Endodermal cell (in vitro differentiated cells): ENCODE measurements at regions not wholly inside any gene's neighbourhood (a gene's known extent, or its start where the extent isn't known, plus 50 kb on each side); places are given as distances from the start of the nearest gene placed in this dataset.

Experiments
- DNase-seq: peaks from one replicate; pipeline ENCODE4 v3.0.0-alpha.2; 2017
- H3K27ac ChIP-seq: 2 replicates; pipeline ENCODE4 v1.5.1; 2013; ENCODE audit warnings: mild to moderate bottlenecking, low read depth, low read length, moderate library complexity
- H3K27me3 ChIP-seq: 2 replicates; pipeline ENCODE4 v1.6.1; 2013; ENCODE audit warnings: mild to moderate bottlenecking, low read length, moderate library complexity; ENCODE audit not compliant: insufficient read depth, control insufficient read depth, poor library complexity, severe bottlenecking
- H3K36me3 ChIP-seq: 2 replicates; pipeline ENCODE4 v1.7.0; 2013; ENCODE audit warnings: mild to moderate bottlenecking, low read length, moderate library complexity; ENCODE audit not compliant: control insufficient read depth, insufficient read depth
- H3K4me1 ChIP-seq: one replicate; pipeline ENCODE4 v1.7.0; 2013; ENCODE audit warnings: low read length; ENCODE audit not compliant: control insufficient read depth, insufficient read depth
- H3K4me3 ChIP-seq: 2 replicates; pipeline ENCODE4 v1.5.1; 2013; ENCODE audit warnings: mild to moderate bottlenecking, low read length, moderate library complexity
- H3K9ac ChIP-seq: 2 replicates; pipeline ENCODE4 v1.6.1; 2013; ENCODE audit warnings: mild to moderate bottlenecking, low read length, moderate library complexity; ENCODE audit not compliant: poor library complexity, severe bottlenecking; ENCODE audit errors: extremely low read depth
- H3K9me3 ChIP-seq: 2 replicates; pipeline ENCODE4 v1.6.1; 2013; ENCODE audit warnings: mild to moderate bottlenecking, low read length, moderate library complexity; ENCODE audit not compliant: control insufficient read depth
- H3K27ac Mint-ChIP-seq: 2 replicates; pipeline ENCODE4 v1.8.0; 2020; ENCODE audit warnings: mixed read lengths
- H3K27me3 Mint-ChIP-seq: 2 replicates; pipeline ENCODE4 v1.8.0; 2021; ENCODE audit warnings: mild to moderate bottlenecking, mixed read lengths; ENCODE audit not compliant: insufficient read depth
- H3K36me3 Mint-ChIP-seq: 2 replicates; pipeline ENCODE4 v1.8.0; 2020; ENCODE audit warnings: low read depth, mixed read lengths
- H3K4me1 Mint-ChIP-seq: 2 replicates; pipeline ENCODE4 v1.8.0; 2020; ENCODE audit warnings: mixed read lengths
- H3K4me3 Mint-ChIP-seq: 2 replicates; pipeline ENCODE4 v1.8.0; 2020; ENCODE audit warnings: mild to moderate bottlenecking, moderate library complexity, mixed read lengths
- H3K9me3 Mint-ChIP-seq: 2 replicates; pipeline ENCODE4 v1.8.0; 2020; ENCODE audit warnings: mild to moderate bottlenecking, mixed read lengths
- WGBS, 2 experiments: methylation state at CpG; one replicate each; pipeline versions ENCODE4 v1.1.5 to v1.1.7; 2013; ENCODE audit warnings: missing lambda C conversion rate in 2 of 2, mixed read lengths in 1 of 2; ENCODE audit not compliant: insufficient coverage in 1 of 2, insufficient read length in 1 of 2; 5-methylcytosine and 5-hydroxymethylcytosine counted together
- TF ChIP-seq, protein P1 (sequence below): fragments of 200-600 bp; sonication (generic); conservative IDR thresholded peaks from 2 replicates; pipeline ENCODE4 v1.5.0; 2021; ENCODE audit warnings: antibody characterized with exemption, mild to moderate bottlenecking

DNA sequence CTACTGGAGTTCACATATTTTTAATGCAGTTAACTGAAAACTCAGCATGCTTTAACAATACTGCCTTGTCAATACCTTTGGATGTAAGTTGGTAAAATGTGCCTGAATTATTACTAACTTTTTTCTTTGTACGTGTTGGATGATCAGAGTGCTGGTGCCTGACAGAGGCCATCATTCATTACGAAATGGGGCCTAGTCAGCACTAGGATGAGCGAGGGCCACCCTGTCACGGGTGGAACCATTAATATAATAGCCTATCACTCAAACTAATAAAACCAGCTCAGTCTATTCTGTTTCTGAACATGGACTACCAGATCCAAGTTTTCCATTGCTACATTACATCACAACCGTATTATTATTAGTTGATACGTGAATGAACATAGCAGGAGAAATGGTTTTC, 501.7 kb upstream of the TENM3 start:
- Mint-ChIP-seq H3K36me3 (no peaks in the 10 kb centered on the region), H3K27ac (no peak overlapping the region), H3K4me3 (no peak overlapping the region), H3K27me3 (no peaks in the 10 kb centered on the region), H3K4me1 (no peaks in the 10 kb centered on the region), H3K9me3 (peaks cover 7% of the 10 kb centered on the region)
- H3K36me3 ChIP-seq = no peaks in the 10 kb centered on the region
- H3K4me1 ChIP-seq = no peaks in the 10 kb centered on the region
- TF ChIP-seq, protein P1, sequence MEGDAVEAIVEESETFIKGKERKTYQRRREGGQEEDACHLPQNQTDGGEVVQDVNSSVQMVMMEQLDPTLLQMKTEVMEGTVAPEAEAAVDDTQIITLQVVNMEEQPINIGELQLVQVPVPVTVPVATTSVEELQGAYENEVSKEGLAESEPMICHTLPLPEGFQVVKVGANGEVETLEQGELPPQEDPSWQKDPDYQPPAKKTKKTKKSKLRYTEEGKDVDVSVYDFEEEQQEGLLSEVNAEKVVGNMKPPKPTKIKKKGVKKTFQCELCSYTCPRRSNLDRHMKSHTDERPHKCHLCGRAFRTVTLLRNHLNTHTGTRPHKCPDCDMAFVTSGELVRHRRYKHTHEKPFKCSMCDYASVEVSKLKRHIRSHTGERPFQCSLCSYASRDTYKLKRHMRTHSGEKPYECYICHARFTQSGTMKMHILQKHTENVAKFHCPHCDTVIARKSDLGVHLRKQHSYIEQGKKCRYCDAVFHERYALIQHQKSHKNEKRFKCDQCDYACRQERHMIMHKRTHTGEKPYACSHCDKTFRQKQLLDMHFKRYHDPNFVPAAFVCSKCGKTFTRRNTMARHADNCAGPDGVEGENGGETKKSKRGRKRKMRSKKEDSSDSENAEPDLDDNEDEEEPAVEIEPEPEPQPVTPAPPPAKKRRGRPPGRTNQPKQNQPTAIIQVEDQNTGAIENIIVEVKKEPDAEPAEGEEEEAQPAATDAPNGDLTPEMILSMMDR = no peak
- DNase-seq = no peak
- no peak overlapping the region for H3K9ac ChIP-seq
- WGBS, 2 experiments = 96 to 100% methylated on average over 1 to 6 of the region's 6 CpGs
- no peak overlapping the region for H3K27ac ChIP-seq
- H3K9me3 ChIP-seq = no peaks in the 10 kb centered on the region
- H3K27me3 ChIP-seq = no peaks in the 10 kb centered on the region
- no peak overlapping the region for H3K4me3 ChIP-seq

DNA sequence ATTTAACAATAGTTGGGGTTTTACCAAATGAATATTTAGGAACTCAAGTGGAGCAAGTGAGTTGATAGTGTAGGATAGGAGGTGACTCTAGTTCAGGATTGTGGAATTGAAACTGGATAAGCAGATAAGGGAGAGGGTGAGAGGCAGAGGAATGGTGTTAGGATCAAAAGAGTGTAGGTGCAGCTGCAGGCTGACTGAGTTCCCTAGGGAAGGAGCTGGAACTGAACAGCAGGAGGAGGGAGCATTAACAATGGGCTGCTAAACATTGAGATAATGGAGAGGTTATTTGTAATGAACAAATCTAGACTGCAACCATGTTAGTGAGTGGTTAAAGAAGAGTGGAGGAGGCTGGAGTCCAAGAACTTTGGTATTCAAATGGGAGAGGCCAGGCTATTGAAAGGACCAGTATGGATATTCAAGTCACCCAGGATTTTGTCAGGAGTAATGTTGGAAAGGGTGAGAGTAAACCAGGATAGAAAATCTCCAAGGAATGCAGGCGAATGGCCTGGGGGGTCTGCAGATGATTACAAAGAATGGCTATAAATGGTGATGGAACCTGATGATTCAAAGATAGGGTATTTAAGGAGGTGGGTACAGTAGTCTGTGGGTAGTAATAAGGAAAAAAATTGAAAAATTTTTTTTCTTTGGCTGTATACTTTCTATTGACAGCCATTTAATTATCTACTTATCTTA, 497.1 kb upstream of the TENM3 start:
- Mint-ChIP-seq H3K4me1 (no peaks in the 10 kb centered on the region), H3K27me3 (no peaks in the 10 kb centered on the region), H3K4me3 (no peak overlapping the region), H3K27ac (no peak overlapping the region), H3K36me3 (no peaks in the 10 kb centered on the region), H3K9me3 (peaks cover 7% of the 10 kb centered on the region)
- Histone ChIP-seq H3K9me3 (no peaks in the 10 kb centered on the region), H3K27ac (peak overlapping the region; percentile 1), H3K36me3 (no peaks in the 10 kb centered on the region), H3K4me3 (no peak overlapping the region), H3K27me3 (no peaks in the 10 kb centered on the region), H3K9ac (peak overlapping the region; percentile 12), H3K4me1 (no peaks in the 10 kb centered on the region)
- DNase-seq = peak; percentile 57
- TF ChIP-seq, protein P1 = no peak
- 84 to 92% methylated on average over 1 of the region's 1 CpG for WGBS, 2 experiments

DNA sequence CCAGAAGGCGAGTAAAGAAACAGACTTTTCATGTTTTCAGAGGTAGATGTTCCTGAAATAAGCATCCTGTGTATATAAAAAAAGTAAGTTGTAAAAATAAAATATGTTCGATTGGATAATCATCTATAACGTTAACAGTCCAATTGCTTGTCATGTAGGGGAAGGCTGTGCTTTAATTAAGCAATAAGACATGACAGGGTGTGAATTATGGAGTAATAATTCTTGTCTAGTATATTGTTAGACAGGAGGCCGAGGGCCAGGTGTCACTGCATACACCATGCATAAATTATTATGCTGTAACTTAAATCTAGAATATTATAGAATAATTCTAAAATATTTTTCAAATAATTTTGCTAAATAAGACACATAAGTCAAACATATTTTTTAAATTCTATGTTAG, 494.6 kb upstream of the TENM3 start:
- no peak overlapping the region for H3K9ac ChIP-seq
- Mint-ChIP-seq H3K4me1 (peaks cover 5% of the 10 kb centered on the region), H3K27me3 (no peaks in the 10 kb centered on the region), H3K36me3 (no peaks in the 10 kb centered on the region), H3K9me3 (peaks cover 3% of the 10 kb centered on the region), H3K4me3 (no peak overlapping the region), H3K27ac (no peak overlapping the region)
- no peaks in the 10 kb centered on the region for H3K36me3 ChIP-seq
- no peak overlapping the region for H3K4me3 ChIP-seq
- DNase-seq = no peak
- 92 to 100% methylated on average over 3 of the region's 4 CpGs for WGBS, 2 experiments
- H3K4me1 ChIP-seq = no peaks in the 10 kb centered on the region
- H3K27me3 ChIP-seq = no peaks in the 10 kb centered on the region
- TF ChIP-seq, protein P1 = no peak
- H3K27ac ChIP-seq = no peak overlapping the region
- no peaks in the 10 kb centered on the region for H3K9me3 ChIP-seq
